KBM-7 (cell line): ENCODE measurements at regions not wholly inside any gene's neighbourhood (a gene's known extent, or its start where the extent isn't known, plus 50 kb on each side); places are given as distances from the start of the nearest gene placed in this dataset.
"Not testable (repeated sequence)": the region's sequence is repeated elsewhere in the genome, so short reads cannot be mapped to it uniquely, and the experiment has no call there.

ENCODE experiments used
- DNase-seq: peaks from one replicate; pipeline ENCODE4 v3.0.0-alpha.2; 2015
- in situ Hi-C: fragments of 300-500 bp; cut with MboI; formaldehyde crosslinking; loops from 2 replicates; pipeline ENCODE4 v1.14.3; 2020; ENCODE audit warnings: low sequenced_read_pairs, low pct_unique_long_range_greater_than_20kb, mixed read lengths

DNA sequence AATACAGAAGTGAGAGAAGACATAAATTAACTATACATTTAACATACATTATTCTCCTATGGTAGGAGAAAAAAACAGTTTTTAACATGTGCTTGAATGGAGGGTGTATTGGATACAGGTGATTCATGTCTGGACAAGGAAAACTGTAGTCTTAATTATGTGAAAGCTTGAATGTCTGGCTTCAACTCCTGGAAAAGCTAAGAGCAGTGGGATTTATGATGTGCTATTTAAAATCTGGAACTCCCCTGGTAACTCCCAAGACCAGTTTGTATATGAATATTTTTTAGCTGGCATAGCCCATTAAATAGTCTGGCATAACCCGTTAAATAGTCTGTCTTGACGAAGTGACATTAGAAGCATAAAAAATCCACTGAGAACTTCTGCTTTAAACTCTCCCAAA lies 410.0 kb upstream of the PTCHD4 start:
- in situ Hi-C loops, result no loop called here
- no peak for DNase-seq

DNA sequence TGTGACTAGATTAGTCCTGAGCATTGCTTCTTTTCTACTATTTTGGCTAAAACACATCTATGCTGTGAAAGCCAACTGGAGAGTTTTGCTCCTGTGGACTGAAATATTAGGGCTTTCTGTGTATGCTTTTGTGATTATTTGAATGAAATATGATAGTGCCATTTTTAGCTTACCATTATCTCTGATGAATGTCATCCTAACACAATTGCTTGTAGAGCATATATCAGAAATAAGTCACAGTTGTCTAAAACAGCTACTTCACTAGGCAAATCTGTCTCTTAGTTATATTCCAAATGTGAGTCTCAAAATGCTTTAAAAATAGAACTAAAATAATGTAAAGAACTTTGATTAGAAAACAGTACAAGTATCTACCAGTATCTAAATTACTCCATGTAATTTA lies 401.4 kb upstream of the PTCHD4 start:
- in situ Hi-C loops, result no loop called here
- no peak for DNase-seq

DNA sequence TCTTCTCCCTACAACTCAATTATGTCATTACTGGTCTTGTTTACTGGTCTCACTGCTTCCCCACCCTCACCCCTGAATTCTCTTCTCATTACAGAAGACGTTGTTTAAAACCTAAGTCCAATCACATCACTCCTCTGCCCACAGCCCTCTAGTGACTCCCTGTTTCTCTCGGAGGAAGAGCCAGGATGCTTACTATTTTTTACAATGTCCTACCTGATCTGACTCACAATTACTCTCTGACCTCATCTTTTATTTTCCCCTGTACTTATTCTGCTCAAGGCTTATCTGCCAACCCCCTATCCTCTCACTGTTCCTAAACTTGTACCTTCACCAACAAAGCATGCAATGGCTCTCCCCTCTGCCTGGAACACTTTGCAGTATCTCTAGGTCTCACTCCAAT lies 400.4 kb upstream of the PTCHD4 start:
- DNase-seq, result no peak
- in situ Hi-C loops, result no loop called here

DNA sequence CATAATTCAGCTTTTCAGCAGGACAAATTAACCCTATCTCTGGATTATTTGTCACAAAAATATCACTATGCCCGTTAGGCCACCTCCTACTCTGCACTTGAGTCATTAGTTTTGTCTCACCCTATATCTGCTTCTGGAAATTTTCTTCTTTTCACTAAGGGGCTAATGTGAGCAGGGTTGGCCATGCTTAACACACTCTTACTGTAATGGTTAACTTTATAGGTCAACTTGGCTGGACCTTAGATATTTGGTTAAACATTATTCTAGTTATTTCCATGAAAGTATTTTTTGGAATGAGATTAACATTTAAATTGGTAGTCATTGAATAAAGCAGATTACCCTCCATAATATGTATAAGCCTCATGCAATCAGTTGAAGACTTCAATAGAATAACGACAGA lies 394.6 kb upstream of the PTCHD4 start:
- no peak for DNase-seq
- in situ Hi-C loops, result no loop called here

DNA sequence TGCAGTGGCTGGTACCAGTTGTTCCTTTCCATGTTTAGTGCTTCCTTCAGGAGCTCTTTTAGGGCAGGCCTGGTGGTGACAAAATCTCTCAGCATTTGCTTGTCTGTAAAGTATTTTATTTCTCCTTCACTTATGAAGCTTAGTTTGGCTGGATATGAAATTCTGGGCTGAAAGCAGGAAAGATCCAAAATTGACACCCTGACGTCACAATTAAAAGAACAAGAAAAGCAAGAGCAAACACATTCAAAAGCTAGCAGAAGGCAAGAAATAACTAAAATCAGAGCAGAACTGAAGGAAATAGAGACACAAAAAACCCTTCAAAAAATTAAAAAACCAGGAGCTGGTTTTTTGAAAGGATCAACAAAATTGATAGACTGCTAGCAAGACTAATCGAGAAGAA lies 382.4 kb upstream of the PTCHD4 start:
- in situ Hi-C loops, DNase-seq: not testable (repeated sequence)

DNA sequence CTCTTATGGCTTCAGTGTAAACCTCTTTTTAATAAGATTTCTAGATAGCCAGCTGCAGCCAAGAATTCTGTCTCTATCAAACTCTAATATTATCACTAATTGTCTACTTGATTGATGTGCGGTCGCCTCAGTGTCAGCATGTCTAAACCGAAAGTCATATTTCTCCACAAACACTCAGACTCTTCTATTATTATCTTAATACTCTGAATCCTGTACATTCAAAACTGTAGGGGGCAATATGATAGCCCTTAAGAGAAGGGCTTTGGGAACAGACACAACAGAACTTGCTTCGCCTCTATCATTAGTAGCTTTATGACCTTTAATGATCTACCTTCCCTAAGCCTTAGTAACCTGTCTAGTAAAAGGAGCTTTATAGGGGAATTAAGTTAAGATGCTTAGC lies 379.7 kb upstream of the PTCHD4 start:
- in situ Hi-C loops, result no loop called here
- no peak for DNase-seq

DNA sequence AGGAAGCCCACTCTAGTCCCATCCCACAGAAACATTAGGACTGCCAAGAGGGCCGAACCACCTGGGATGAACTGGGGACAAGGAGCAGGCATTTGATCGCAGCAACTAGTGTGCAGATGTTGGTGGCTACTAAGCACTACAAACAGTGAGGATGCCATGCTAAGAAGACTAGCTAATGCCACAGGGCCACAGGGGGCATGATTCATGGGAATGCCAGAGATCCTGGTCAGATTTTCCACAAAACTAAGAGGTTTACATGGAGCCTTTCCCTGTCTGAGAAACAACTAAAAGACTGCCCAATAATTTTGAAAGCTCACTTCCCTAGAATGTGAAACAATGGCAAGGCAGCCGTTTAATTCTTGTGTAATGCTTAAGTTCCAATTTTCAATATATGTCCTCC lies 375.9 kb upstream of the PTCHD4 start:
- DNase-seq, result no peak
- in situ Hi-C loops, result no loop called here

DNA sequence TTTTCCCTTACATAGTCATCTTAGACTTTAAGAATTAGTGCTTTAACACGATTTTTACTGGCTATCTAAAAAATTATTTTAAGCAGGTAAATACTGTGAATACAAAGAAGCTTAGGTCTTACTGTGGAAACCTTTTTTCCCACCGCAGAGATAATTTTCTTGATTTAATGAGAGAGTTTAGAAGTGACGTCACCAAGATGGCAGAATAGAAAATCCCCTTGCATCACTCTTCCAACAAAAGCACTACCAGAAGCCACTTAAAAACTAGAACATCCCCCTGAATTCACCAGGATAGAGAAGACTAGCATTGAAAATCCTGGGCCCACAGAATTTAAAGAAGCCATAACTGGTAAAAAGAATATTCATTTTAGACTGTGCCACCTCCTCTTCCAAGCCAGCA lies 375.4 kb upstream of the PTCHD4 start:
- in situ Hi-C loops, result no loop called here
- DNase-seq, result no peak

DNA sequence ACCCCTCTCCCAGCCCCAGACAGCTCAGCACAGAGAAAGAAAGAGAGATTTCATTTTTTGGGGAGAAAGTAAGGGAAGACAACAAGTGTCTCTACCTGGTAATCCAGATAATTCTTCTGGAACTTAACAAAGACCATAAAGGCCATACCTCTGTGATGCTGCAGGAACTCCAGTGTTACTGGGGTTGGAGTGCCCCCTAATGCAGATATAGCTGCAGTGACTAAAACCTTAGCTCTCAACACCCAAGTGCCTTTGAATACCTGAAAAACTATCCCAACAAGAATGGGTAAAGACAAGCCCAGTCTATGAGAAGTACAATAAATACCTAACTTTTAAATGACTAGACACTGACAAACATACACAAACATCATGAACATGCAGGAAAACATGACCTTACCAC lies 365.3 kb upstream of the PTCHD4 start:
- in situ Hi-C loops, result no loop called here
- DNase-seq, result no peak

DNA sequence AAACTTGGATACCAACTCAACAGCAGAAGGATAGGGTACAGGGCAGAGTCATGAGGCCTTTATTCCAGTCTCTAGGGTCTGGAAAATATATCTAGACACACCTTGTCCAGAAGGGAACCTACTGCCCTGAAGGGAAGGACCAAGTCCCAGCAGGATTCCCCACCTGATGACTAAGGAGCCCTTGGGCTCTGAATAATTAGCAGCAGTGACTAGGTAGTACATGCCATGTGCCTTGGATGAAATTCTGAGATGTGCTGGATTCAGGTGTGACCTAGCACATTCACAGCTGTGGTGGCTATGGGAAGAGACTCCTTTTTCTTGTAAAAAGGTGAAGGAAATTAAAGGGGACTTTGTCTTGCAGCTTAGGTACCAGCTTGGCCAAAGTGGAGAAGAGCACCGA lies 364.3 kb upstream of the PTCHD4 start:
- DNase-seq, result no peak
- in situ Hi-C loops, result no loop called here

DNA sequence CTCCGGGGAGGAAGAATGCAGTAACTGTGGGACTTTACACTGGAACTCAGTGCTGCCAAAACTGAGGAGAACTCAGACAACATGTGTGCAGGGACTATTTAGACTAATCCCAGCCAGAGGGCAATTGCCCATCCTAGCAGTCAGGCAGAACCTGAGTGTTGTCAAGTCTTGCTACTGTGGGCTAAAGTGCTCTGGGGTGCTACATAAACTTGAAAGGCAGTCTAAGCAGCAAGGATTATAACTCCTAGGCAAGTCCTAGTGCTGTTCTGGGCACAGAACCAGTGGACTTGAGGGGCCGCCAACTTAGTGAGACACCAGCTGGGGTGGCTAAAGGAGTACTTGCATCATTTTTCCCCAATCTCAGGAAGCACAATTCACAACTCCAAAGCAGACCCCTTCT lies 363.8 kb upstream of the PTCHD4 start:
- DNase-seq, result no peak
- in situ Hi-C loops, result no loop called here

DNA sequence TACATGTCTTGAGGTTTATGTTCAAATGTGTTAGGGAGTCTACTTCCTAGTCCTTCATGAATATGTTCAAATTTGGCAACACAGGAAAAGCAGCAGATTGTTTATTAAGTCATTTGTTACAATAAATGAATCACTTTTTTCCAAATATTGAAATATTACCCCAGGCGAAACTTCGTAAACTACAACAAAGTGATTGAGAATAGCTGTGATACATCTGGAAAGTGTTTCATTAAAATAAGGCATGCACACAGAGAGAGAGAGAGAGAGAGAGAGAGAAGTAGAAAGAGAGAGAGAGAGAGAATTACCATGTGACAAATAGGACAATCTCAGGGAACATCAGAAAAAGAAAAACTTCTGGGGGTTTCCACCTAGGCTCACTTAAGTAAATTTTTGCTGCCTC lies 363.1 kb upstream of the PTCHD4 start:
- no peak for DNase-seq

DNA sequence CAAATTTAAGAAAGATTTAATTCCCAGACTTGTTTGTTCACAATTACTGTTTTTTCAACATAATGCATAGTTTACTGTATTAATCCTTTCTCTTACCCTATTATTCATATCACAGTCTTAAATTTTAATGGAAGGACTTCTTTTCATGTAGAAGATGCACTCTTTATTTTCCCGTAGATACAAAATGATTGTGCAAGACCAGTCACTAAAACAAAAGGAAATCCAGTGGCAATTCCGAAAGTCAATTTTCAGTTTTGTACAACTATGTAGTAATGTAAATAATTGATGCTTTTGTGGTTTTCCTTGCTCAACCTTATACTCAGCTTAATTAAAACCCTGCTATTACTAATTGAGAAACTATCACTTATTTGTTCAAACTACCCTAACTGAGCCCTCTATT lies 361.5 kb upstream of the PTCHD4 start:
- DNase-seq, result no peak
- in situ Hi-C loops, result no loop called here

More for the DNA sequence above, 363.1 kb upstream of the PTCHD4 start:
- in situ Hi-C loops, result no loop called here

DNA sequence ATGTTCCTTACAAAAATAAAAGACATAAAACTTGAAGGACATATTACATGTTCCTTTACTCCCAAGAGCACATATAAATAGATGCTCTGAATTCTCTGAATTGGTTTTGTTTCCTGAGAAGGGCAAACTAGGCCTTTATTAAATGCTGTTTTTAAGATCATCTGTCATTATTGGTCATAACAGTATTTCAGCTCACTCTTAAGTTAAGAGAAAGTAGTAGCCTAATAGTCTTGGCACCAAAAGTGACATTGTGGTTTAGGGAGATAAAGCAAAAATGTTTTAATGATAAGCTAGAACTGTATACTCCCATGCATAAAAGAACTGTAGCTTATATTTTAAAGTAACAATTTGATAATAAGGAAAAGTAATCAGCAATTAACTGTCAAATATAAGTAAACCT lies 361.1 kb upstream of the PTCHD4 start:
- in situ Hi-C loops, result no loop called here

DNA sequence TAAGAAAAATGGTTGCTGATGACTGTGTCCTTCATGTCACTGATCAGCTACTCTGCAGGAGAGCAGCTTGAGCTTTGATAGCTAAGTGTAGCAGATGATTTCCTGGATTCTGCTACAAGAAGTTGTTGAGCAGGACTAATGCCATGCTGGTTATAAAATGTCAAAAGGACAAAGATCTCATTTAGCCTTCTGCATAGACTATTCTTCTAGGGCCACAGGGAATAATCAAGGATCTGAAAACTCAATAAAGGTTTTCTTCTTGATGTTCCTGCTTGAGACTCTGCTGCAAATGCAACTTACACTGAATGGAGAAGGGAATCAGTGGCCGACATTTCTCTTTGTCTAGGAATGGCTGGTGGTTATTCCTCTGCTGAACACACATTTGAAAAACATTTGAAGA lies 360.3 kb upstream of the PTCHD4 start:
- no peak for DNase-seq
- in situ Hi-C loops, result no loop called here

More for the DNA sequence above, 361.1 kb upstream of the PTCHD4 start:
- DNase-seq, result no peak

DNA sequence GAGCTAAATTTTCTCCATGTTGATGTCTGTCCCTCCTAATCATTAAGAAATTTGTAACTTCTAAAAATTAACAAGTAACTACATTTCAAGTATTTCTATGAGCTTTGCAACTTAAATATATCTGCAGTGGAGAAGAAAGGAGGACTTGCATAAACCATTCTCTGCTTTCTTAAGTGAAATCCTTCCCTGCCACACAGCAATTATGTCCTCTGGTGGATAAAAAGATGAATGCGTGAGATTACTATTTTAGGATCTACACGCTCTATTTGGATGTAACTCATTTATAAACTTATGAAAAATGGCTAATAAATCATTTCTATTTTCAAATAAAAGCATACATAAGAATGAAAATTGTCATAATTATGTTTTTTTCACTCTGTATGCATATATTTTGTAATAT lies 338.0 kb upstream of the PTCHD4 start:
- DNase-seq, result no peak
- in situ Hi-C loops, result no loop called here

DNA sequence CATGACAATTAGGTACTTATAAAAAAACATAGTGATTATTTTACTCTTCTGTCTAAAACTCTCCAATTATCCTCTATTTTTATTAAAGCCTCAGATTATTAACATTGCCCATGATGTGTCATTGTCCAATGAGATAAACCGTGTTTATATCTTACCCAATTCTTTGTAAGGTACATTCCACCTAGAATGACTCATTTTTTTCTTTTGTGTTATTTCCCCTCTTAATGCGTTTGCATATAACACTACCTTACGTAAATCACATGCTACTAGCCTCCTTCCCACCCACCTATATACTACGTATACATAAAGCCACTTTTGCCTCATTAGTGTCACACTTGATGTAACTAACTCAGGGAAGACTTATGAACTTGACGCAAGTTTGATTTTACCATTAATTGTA lies 336.3 kb upstream of the PTCHD4 start:
- in situ Hi-C loops, result no loop called here

DNA sequence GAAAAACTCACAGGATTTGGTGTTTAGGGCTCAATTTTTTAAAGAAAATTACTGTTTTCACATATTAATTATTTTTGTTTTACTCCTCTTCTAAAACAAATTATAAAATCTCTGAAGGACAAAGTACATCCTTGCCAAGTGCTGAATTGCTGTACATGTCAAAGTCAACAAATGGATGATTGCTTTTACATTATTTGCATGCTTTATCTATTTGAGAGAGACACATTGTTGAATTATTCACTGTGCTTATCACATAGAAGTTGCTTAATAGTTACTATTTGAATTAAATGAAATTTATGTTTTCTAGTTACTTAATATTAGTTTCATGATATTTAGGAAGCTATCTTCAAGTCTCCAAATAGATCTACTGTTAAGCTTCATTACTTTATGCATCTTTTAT lies 318.6 kb upstream of the PTCHD4 start:
- in situ Hi-C loops, result no loop called here
- no peak for DNase-seq

More for the DNA sequence above, 336.3 kb upstream of the PTCHD4 start:
- DNase-seq, result no peak

DNA sequence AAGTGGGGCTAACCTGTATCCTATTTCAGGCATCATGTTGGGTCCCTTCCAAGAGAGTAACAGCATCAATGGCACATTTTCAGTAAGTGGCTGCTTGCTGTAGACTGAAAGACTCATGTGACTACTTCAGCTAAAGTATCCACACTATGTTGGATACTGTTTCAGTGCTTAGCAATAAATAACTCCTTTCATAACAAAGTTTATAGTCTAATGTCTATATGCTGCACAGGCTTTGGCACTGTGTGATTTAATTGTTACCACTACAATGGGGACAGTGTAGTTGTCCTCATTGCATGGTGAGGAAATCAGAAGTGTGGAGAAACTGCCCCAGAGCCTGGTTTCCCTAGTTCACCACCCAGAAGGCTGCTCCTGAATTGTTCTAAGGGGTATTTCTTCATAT lies 318.0 kb upstream of the PTCHD4 start:
- no peak for DNase-seq
- in situ Hi-C loops, result no loop called here

DNA sequence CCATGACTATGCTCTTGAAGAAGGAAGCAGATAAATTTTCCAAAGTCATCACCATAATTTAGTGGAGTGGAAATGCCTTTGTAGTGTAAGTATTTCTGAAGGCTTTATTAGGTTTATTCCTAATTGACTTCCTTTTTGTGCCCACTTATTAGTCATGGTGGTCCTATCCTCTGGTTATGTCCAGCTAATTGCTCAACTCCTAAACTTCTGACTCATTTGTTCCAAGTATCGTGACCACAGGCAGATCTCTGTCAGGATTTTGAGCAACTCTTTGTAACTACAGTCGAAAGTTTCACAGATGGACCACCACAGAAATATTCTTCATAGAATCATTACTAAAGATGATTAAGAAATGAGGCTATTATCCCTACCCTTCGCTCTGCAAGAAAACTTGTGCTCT lies 315.6 kb upstream of the PTCHD4 start:
- no peak for DNase-seq
- in situ Hi-C loops, result no loop called here

DNA sequence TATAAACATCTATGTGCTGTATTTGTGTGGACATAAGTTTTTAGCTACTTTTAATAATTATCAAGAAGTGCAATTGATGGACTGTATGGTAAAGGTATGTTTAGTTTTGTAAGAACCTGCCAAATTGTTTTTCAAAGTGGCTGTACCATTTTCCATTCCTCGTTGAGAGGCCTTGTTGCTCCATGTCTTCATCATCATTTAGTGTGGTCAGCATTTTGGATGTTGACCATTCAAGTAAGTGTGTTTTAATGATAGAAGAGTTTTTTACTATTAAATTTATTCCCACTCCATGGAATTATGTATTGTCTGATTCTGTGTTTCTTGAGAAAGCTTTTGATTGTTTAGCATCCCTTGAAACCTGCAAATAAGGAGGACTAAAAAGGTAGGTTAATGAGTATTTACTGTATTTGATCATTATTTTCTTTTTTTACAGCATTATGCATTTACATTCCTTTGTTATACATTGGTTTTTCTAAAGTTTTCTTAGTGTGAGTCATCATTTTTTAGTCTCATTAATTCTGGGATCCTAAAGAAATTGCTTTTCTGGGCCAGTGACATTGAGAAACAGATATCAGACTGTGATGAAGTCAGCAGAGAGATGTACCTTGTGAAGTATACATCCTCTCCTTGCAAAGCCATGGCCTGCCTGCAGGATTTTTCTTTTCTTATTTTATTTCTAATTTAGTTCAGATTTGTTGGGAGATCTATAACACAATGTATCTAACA lies 312.8 kb upstream of the PTCHD4 start:
- no peak for DNase-seq
- in situ Hi-C loops, result no loop called here

DNA sequence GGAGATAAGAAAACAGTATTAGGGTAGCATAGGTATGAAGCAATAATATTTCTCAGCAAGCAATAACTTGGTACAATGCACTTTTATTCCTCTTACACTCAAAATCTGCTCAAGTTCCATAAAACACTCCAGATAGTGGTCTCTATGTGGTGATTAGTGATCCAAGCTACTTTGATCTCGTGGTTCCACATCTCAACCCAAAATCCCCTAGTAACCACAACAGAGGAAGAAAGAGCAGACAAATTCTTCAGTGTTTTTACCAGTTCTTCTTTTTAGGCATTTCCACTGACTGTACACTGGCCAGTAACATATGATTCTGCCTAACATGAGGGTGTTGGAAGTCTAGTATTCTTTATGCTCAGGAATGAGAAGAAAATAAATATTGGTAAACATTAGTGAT lies 309.0 kb upstream of the PTCHD4 start:
- in situ Hi-C loops, result no loop called here
- no peak for DNase-seq
